Heart left ventricle (tissue), 16 donors: ENCODE measurements at regions not wholly inside any gene's neighbourhood (a gene's known extent, or its start where the extent isn't known, plus 50 kb on each side); places are given as distances from the start of the nearest gene placed in this dataset.
A peak's percentile ranks its signal among the peaks of the same experiment; 100 is the strongest.

ENCODE experiments used
- ATAC-seq, 4 donors: fragments of 200-7000 bp; cut with Tn5 transposase; one replicate each; pipeline ENCODE4 v1.9.1; 2020 to 2022; ENCODE audit warnings: moderate library complexity in 4 of 4, mild to moderate bottlenecking in 3 of 4, moderate number of reproducible peaks in 1 of 4
- DNase-seq, 5 donors: peaks; one replicate each; pipeline ENCODE4 v3.0.0-alpha.2; 2020
- H3K27ac ChIP-seq, 12 donors: fragments of 200-600 bp; sonication (generic) in 4 of 12; one replicate each; pipeline versions ENCODE4 v1.5.0 to v1.8.0; 2016 to 2022; ENCODE audit warnings: mild to moderate bottlenecking in 2 of 12
- H3K27me3 ChIP-seq, 9 donors: fragments of 200-600 bp; sonication (generic) in 2 of 9; one replicate each; pipeline versions ENCODE4 v1.5.1 to v1.8.0; 2016 to 2022; ENCODE audit warnings: mild to moderate bottlenecking in 3 of 9
- H3K36me3 ChIP-seq, 9 donors: fragments of 200-600 bp; sonication (generic) in 2 of 9; one replicate each; pipeline versions ENCODE4 v1.5.0 to v1.8.0; 2018 to 2022; ENCODE audit warnings: mild to moderate bottlenecking in 2 of 9
- H3K4me1 ChIP-seq, 12 donors: fragments of 200-600 bp; sonication (generic) in 4 of 12; one replicate each; pipeline versions ENCODE4 v1.5.0 to v1.8.0; 2016 to 2022; ENCODE audit warnings: mild to moderate bottlenecking in 3 of 12
- H3K4me3 ChIP-seq, 12 donors: fragments of 200-600 bp; sonication (generic) in 4 of 12; one replicate each; pipeline versions ENCODE4 v1.5.0 to v1.8.0; 2017 to 2022; ENCODE audit warnings: mild to moderate bottlenecking in 9 of 12, moderate library complexity in 4 of 12
- H3K9me3 ChIP-seq, 12 donors: fragments of 200-600 bp; sonication (generic) in 4 of 12; one replicate each; pipeline versions ENCODE4 v1.5.0 to v1.8.0; 2016 to 2022; ENCODE audit warnings: mild to moderate bottlenecking in 1 of 12
- CTCF ChIP-seq, 12 donors: fragments of 200-600 bp; sonication (generic) in 4 of 12; IDR thresholded peaks; one replicate each; pipeline versions ENCODE4 v1.5.0 to v1.8.0; 2018 to 2022; ENCODE audit warnings: antibody characterized with exemption in 12 of 12, mild to moderate bottlenecking in 5 of 12
- POLR2A ChIP-seq, 2 donors: fragments of 450-650 bp; IDR thresholded peaks; one replicate each; pipeline ENCODE4 v1.6.1; 2017; ENCODE audit warnings: antibody characterized with exemption in 2 of 2, mild to moderate bottlenecking in 2 of 2, moderate library complexity in 2 of 2
- WGBS, 4 donors: extraction: QIAGEN DNeasy Blood & Tissue Kit in 2 of 4; methylation state at CpG; one replicate each; pipeline versions ENCODE4 v1.1.5 to v1.1.7; 2013 to 2018; 5-methylcytosine and 5-hydroxymethylcytosine counted together
- intact Hi-C, 10 donors: fragments of 100-400 bp; cut with DNase I; formaldehyde crosslinking; loops; one replicate each; pipeline versions ENCODE4 v1.11.1 to v1.14.2; 2022
- donor health status: ischemic (EF 13 %, LVEDD 7.1; RV severe dilation, severe dysfunction).
- donor health status: healthy with polysubstance abuse.
- donor health status: DM: no; HTN: yes; CAD: no.
- donor health status: DM: no; HTN: no; CAD: no.
- donor health status: ischemic (EF 25% LVEDD 6.9; RV normal size, moderate dysfunction).
- donor health status: ischemic (EF 25% LVEDD 5.7; RV mildly dilated, moderate dysfunction).
- donor health status: healthy.
- donor health status: DM: yes; HTN: yes; CAD: no.
- donor health status: ischemic (EF 35%, LVEDD 5.7; RV mildly dilated, moderate dysfunction).
- donor health status: nonischemic (EF 11% LVEDD 7.7; RV severe dilation, severe dysfunction).
- donor health status: DM: yes; HTN: yes; CAD: no.
- donor health status: PGD.
- donor health status: ischemic (EF 29% LVEDD 5.4; RV normal size, mild dysfunction).
- donor health status: nonischemic (EF 23%, LVEDD 6.1; RV moderate dilation, normal function).

- Histone ChIP-seq H3K4me1 (peaks cover 4 to 40% (median 23%) of the 10 kb centered on the region in 12 donors), H3K27ac (peak overlapping the region in 1 of 12 donors; percentile 32)
- no peak for DNase-seq
Observed at GRCh38 chr10:78781251-78781913, 287.4 kb upstream of the ZMIZ1 start.

GRCh38 chr10:78781991-78782390 is 286.8 kb upstream of the ZMIZ1 start:
- no peak for ATAC-seq
- DNase-seq = no peak
- intact Hi-C loops = loop anchor here in 1 of 10 donors (10.0 kb wide), 1 partner anchor 413 kb away; no protein-coding TSS in a partner anchor
- H3K4me1 ChIP-seq = peaks cover 4 to 39% (median 20%) of the 10 kb centered on the region in 12 donors
- TF ChIP-seq CTCF (IDR thresholded peaks at IDR 0.05) (no peak), POLR2A (IDR thresholded peaks at IDR 0.05) (no peak)
- H3K27me3 ChIP-seq = no peaks in the 10 kb centered on the region
- H3K27ac ChIP-seq = no peak overlapping the region
- H3K9me3 ChIP-seq = peaks cover 0 to 8% (median 0%) of the 10 kb centered on the region in 12 donors
- H3K36me3 ChIP-seq = no peaks in the 10 kb centered on the region
- WGBS, 4 donors = 86 to 98% (median 96%) methylated on average over 6 of the region's 6 CpGs
- H3K4me3 ChIP-seq = no peak overlapping the region

More at GRCh38 chr10:78781251-78781913, 287.4 kb upstream of the ZMIZ1 start:
- WGBS, 4 donors = 93 to 100% (median 97%) methylated on average over 4 to 10 of the region's 10 CpGs
- no peaks in the 10 kb centered on the region for H3K36me3 ChIP-seq
- no peak overlapping the region for H3K4me3 ChIP-seq
- H3K27me3 ChIP-seq = no peaks in the 10 kb centered on the region
- intact Hi-C loops = loop anchor here in 1 of 10 donors (10.0 kb wide), 1 partner anchor 413 kb away; no protein-coding TSS in a partner anchor
- no peak for ATAC-seq
- H3K9me3 ChIP-seq = peaks cover 0 to 8% (median 0%) of the 10 kb centered on the region in 12 donors
- no peak for TF ChIP-seq POLR2A (IDR thresholded peaks at IDR 0.05)
- TF ChIP-seq CTCF (IDR thresholded peaks at IDR 0.05) = no peak

- ATAC-seq = no peak
- Histone ChIP-seq H3K36me3 (no peaks in the 10 kb centered on the region), H3K9me3 (peaks cover 0 to 8% (median 0%) of the 10 kb centered on the region in 12 donors), H3K4me3 (no peak overlapping the region), H3K27ac (no peak overlapping the region), H3K4me1 (peaks cover 4 to 39% (median 16%) of the 10 kb centered on the region in 12 donors), H3K27me3 (no peaks in the 10 kb centered on the region)
- intact Hi-C loops = loop anchor here in 1 of 10 donors (10.0 kb wide), 1 partner anchor 412 kb away; no protein-coding TSS in a partner anchor
- WGBS, 4 donors = 92 to 97% (median 94%) methylated on average over 6 of the region's 6 CpGs
- DNase-seq = no peak
- no peak for TF ChIP-seq CTCF (IDR thresholded peaks at IDR 0.05)
- no peak for TF ChIP-seq POLR2A (IDR thresholded peaks at IDR 0.05)
Observed at GRCh38 chr10:78782441-78782840, 286.3 kb upstream of the ZMIZ1 start.

GRCh38 chr10:78783753-78784152 is 285.0 kb upstream of the ZMIZ1 start:
- Histone ChIP-seq H3K27ac (no peak overlapping the region), H3K4me3 (no peak overlapping the region), H3K4me1 (peaks cover 0 to 29% (median 6%) of the 10 kb centered on the region in 12 donors), H3K36me3 (no peaks in the 10 kb centered on the region), H3K27me3 (no peaks in the 10 kb centered on the region), H3K9me3 (peaks cover 0 to 8% (median 0%) of the 10 kb centered on the region in 12 donors)
- DNase-seq = no peak
- TF ChIP-seq CTCF (IDR thresholded peaks at IDR 0.05) (no peak), POLR2A (IDR thresholded peaks at IDR 0.05) (no peak)
- intact Hi-C loops = loop anchor here in 1 of 10 donors (10.0 kb wide), 1 partner anchor 411 kb away; no protein-coding TSS in a partner anchor
- WGBS, 4 donors = 87 to 98% (median 92%) methylated on average over 3 of the region's 3 CpGs
- no peak for ATAC-seq
